ENCODE measurements at regions not wholly inside any gene's neighbourhood (a gene's known extent, or its start where the extent isn't known, plus 50 kb on each side); places are given as distances from the start of the nearest gene placed in this dataset.

GRCh38 chr3:74538669-74539068 lies 75.8 kb downstream of the CNTN3 start:
- Histone ChIP-seq H3K27ac (ENCODE audit: low read depth in 1 of 2, low read length in 2 of 2) (no peak overlapping the region), H3K27me3 (ENCODE audit: control insufficient read depth in 2 of 2, insufficient read depth in 2 of 2, low read length in 2 of 2) (no peaks in the 10 kb centered on the region), H3K4me2 (replicated peaks; ENCODE audit: extremely low read depth, low read length, poor library complexity, severe bottlenecking) (no peak overlapping the region), H3K4me1 (ENCODE audit: control insufficient read depth in 1 of 2, insufficient read depth in 2 of 2, low read length in 2 of 2) (no peaks in the 10 kb centered on the region), H4K20me1 (ENCODE audit: insufficient read depth, low read length) (no peaks in the 10 kb centered on the region), H3K9me3 (replicated peaks in 1 of 2; ENCODE audit: control insufficient read depth in 1 of 2, insufficient read depth in 1 of 2, low read length in 2 of 2) (no peaks in the 10 kb centered on the region), H3K36me3 (replicated peaks in 1 of 2; ENCODE audit: control insufficient read depth in 1 of 2, insufficient read depth in 2 of 2, low read length in 2 of 2) (no peaks in the 10 kb centered on the region), H3K4me3 (replicated peaks in 1 of 3; ENCODE audit: low read depth in 2 of 3, low read length in 3 of 3) (no peak overlapping the region), H2AFZ (ENCODE audit: insufficient read depth, low read depth, low read length, poor library complexity, severe bottlenecking) (no peak overlapping the region), H3K9ac (ENCODE audit: insufficient read depth, low read length, poor library complexity, severe bottlenecking) (no peak overlapping the region), H3K79me2 (ENCODE audit: insufficient read depth, low read length) (no peaks in the 10 kb centered on the region)
- intact Hi-C loops (cut with micrococcal nuclease) = no loop called here
- Mint-ChIP-seq H3K27ac (no peak overlapping the region), H3K27me3 (ENCODE audit: low read depth in 3 of 3) (peaks cover 0 to 2% (median 0%) of the 10 kb centered on the region in 3 donors), H3K4me3 (no peak overlapping the region), H3K4me1 (no peaks in the 10 kb centered on the region), H3K36me3 (no peaks in the 10 kb centered on the region), H3K9me3 (peaks cover 0 to 6% (median 1%) of the 10 kb centered on the region in 7 donors)
- 57% methylated on average over 1 of the region's 1 CpG for WGBS (ENCODE audit: insufficient coverage)
- no peak for DNase-seq
- TF ChIP-seq, protein P1, sequence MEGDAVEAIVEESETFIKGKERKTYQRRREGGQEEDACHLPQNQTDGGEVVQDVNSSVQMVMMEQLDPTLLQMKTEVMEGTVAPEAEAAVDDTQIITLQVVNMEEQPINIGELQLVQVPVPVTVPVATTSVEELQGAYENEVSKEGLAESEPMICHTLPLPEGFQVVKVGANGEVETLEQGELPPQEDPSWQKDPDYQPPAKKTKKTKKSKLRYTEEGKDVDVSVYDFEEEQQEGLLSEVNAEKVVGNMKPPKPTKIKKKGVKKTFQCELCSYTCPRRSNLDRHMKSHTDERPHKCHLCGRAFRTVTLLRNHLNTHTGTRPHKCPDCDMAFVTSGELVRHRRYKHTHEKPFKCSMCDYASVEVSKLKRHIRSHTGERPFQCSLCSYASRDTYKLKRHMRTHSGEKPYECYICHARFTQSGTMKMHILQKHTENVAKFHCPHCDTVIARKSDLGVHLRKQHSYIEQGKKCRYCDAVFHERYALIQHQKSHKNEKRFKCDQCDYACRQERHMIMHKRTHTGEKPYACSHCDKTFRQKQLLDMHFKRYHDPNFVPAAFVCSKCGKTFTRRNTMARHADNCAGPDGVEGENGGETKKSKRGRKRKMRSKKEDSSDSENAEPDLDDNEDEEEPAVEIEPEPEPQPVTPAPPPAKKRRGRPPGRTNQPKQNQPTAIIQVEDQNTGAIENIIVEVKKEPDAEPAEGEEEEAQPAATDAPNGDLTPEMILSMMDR (IDR thresholded peaks at IDR 0.05) = no peak

DNA sequence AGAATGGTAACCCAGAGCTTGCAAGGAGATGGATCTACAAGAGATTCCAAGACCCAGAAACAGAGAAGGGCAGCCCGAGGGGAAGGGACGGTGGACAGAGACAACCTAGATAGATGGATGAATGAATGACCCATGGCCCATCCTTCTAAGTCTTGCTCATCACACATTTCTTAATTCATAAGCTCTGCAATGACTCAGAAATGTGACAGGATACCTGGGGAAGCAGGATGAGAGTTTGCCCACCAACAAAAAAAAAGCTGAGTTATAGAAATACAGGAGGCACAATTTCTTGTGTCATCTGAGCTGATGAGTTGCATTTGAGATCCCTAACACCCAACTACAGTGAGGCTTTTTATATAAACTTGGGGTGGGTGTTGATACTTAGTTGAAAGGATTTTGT lies 76.6 kb downstream of the CNTN3 start:
- H3K27me3 Mint-ChIP-seq (ENCODE audit: low read depth in 3 of 3) = peaks cover 0 to 2% (median 0%) of the 10 kb centered on the region in 3 donors

More for the DNA sequence above, 76.6 kb downstream of the CNTN3 start:
- Histone ChIP-seq H3K79me2 (ENCODE audit: insufficient read depth, low read length) (no peaks in the 10 kb centered on the region), H3K4me1 (ENCODE audit: control insufficient read depth in 1 of 2, insufficient read depth in 2 of 2, low read length in 2 of 2) (no peaks in the 10 kb centered on the region), H3K9ac (ENCODE audit: insufficient read depth, low read length, poor library complexity, severe bottlenecking) (no peak overlapping the region), H3K27ac (ENCODE audit: low read depth in 1 of 2, low read length in 2 of 2) (no peak overlapping the region), H3K27me3 (ENCODE audit: control insufficient read depth in 2 of 2, insufficient read depth in 2 of 2, low read length in 2 of 2) (no peaks in the 10 kb centered on the region), H3K4me2 (replicated peaks; ENCODE audit: extremely low read depth, low read length, poor library complexity, severe bottlenecking) (no peak overlapping the region), H4K20me1 (ENCODE audit: insufficient read depth, low read length) (no peaks in the 10 kb centered on the region), H3K36me3 (replicated peaks in 1 of 2; ENCODE audit: control insufficient read depth in 1 of 2, insufficient read depth in 2 of 2, low read length in 2 of 2) (no peaks in the 10 kb centered on the region), H2AFZ (ENCODE audit: insufficient read depth, low read depth, low read length, poor library complexity, severe bottlenecking) (no peak overlapping the region), H3K4me3 (replicated peaks in 1 of 3; ENCODE audit: low read depth in 2 of 3, low read length in 3 of 3) (no peak overlapping the region), H3K9me3 (replicated peaks in 1 of 2; ENCODE audit: control insufficient read depth in 1 of 2, insufficient read depth in 1 of 2, low read length in 2 of 2) (no peaks in the 10 kb centered on the region)
- Mint-ChIP-seq H3K4me3 (no peak overlapping the region), H3K4me1 (no peaks in the 10 kb centered on the region), H3K36me3 (no peaks in the 10 kb centered on the region), H3K9me3 (peaks cover 0 to 4% (median 0%) of the 10 kb centered on the region in 7 donors), H3K27ac (no peak overlapping the region)
- DNase-seq = no peak
- WGBS (ENCODE audit: insufficient coverage) = no CpG with 5 or more reads among the region's 2 CpGs
- TF ChIP-seq, protein P1 (IDR thresholded peaks at IDR 0.05) = no peak
- intact Hi-C loops (cut with micrococcal nuclease) = no loop called here

Measured in CD14-positive monocyte (primary cell).